ENCODE measurements at regions not wholly inside any gene's neighbourhood (a gene's known extent, or its start where the extent isn't known, plus 50 kb on each side); places are given as distances from the start of the nearest gene placed in this dataset.
"Not testable (repeated sequence)": the region's sequence is repeated elsewhere in the genome, so short reads cannot be mapped to it uniquely, and the experiment has no call there.

DNA sequence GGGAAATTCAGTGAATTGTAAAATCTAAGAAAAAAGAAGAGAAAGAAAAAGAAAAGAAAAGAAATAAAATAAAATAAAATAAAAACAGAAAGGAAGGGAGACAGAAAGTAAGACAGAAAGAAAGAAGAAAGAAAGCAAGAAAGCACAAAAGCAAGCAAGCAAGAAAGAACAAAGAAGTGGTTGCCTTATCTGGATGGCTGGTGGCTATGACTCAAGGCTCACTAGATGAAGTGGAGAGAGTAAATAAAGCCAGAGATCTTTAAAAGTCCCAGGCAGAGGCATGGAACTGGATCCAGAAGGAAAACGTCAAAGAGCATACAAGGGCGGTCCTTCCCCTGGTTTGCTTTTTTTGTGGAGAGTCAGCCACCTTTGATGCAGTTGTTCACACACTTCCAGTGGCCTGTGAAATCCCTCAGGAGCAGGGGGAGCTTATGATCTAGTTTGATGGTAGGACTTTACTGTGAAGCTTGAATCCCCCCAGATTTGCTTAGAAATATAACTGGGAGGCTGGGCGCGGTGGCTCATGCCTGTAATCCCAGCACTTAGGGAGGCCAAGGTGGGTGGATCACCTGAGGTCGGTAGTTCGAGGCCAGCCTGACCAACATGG lies 176.7 kb upstream of the HMHB1 start:
- H3K9me3 ChIP-seq (ENCODE audit: low read depth) = no peaks in the 10 kb centered on the region
- no peak for DNase-seq (ENCODE audit: low spot score)
- no peaks in the 10 kb centered on the region for H3K4me1 Mint-ChIP-seq
- no peaks in the 10 kb centered on the region for H3K9me3 Mint-ChIP-seq
- no peaks in the 10 kb centered on the region for H4K20me1 ChIP-seq (ENCODE audit: low read depth)
- no peak overlapping the region for H3K27ac ChIP-seq
- no peak overlapping the region for H3K4me3 ChIP-seq
- no peaks in the 10 kb centered on the region for H3K79me2 ChIP-seq (ENCODE audit: low read depth)
- H3K27me3 Mint-ChIP-seq (ENCODE audit: insufficient read depth, low read depth) = no peaks in the 10 kb centered on the region
- no peaks in the 10 kb centered on the region for H3F3A ChIP-seq (ENCODE audit: low read depth)
- H3K36me3 ChIP-seq = no peaks in the 10 kb centered on the region
- TF ChIP-seq, protein P1, sequence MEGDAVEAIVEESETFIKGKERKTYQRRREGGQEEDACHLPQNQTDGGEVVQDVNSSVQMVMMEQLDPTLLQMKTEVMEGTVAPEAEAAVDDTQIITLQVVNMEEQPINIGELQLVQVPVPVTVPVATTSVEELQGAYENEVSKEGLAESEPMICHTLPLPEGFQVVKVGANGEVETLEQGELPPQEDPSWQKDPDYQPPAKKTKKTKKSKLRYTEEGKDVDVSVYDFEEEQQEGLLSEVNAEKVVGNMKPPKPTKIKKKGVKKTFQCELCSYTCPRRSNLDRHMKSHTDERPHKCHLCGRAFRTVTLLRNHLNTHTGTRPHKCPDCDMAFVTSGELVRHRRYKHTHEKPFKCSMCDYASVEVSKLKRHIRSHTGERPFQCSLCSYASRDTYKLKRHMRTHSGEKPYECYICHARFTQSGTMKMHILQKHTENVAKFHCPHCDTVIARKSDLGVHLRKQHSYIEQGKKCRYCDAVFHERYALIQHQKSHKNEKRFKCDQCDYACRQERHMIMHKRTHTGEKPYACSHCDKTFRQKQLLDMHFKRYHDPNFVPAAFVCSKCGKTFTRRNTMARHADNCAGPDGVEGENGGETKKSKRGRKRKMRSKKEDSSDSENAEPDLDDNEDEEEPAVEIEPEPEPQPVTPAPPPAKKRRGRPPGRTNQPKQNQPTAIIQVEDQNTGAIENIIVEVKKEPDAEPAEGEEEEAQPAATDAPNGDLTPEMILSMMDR (IDR thresholded peaks at IDR 0.05) = no peak
- TF ChIP-seq EZH2phosphoT487 (IDR thresholded peaks at IDR 0.05) (no peak), EZH2 (IDR thresholded peaks at IDR 0.05) (no peak)
- no peaks in the 10 kb centered on the region for H3K27me3 ChIP-seq
- no peak overlapping the region for H3K27ac Mint-ChIP-seq
- no peak overlapping the region for H3K4me3 Mint-ChIP-seq
- H3K9ac ChIP-seq = no peak overlapping the region
- no peaks in the 10 kb centered on the region for H3K36me3 Mint-ChIP-seq
- peak overlapping the region; percentile 31 for H2AFZ ChIP-seq (replicated peaks)
- no peak overlapping the region for H3K4me2 ChIP-seq
- no peaks in the 10 kb centered on the region for H3K4me1 ChIP-seq

DNA sequence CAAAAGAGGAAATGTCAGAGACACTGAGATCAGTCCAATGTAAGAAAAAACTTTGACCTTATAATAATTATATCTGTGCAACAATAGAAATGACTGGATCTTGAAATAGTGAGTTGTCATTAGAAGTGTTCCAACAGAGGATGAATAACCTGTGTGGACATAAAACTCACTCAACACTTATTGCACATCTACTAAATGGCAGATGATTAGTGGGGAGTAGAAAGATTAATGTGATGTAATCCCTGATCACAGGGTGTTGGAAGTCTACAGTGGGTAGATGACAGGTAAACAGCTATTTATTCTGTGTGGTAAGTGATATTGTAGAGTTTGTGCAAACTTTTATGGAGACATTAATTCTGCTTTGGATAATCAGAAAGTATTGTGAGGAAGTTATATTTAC lies 177.3 kb upstream of the HMHB1 start:
- DNase-seq (ENCODE audit: low spot score) = no peak
- H2AFZ ChIP-seq (replicated peaks) = no peak overlapping the region
- H4K20me1 ChIP-seq (ENCODE audit: low read depth) = no peaks in the 10 kb centered on the region
- no peaks in the 10 kb centered on the region for H3K4me1 ChIP-seq
- H3K36me3 ChIP-seq = no peaks in the 10 kb centered on the region
- H3K9me3 ChIP-seq (ENCODE audit: low read depth) = no peaks in the 10 kb centered on the region
- H3K4me3 ChIP-seq = no peak overlapping the region
- no peaks in the 10 kb centered on the region for H3K79me2 ChIP-seq (ENCODE audit: low read depth)
- TF ChIP-seq, protein P1 (IDR thresholded peaks at IDR 0.05) = no peak
- TF ChIP-seq EZH2phosphoT487 (IDR thresholded peaks at IDR 0.05) = no peak
- no peak for TF ChIP-seq EZH2 (IDR thresholded peaks at IDR 0.05)
- no peak overlapping the region for H3K9ac ChIP-seq
- Mint-ChIP-seq H3K4me3 (no peak overlapping the region), H3K36me3 (no peaks in the 10 kb centered on the region), H3K27me3 (ENCODE audit: insufficient read depth, low read depth) (no peaks in the 10 kb centered on the region), H3K4me1 (no peaks in the 10 kb centered on the region), H3K9me3 (no peaks in the 10 kb centered on the region), H3K27ac (no peak overlapping the region)
- H3K4me2 ChIP-seq = no peak overlapping the region
- H3K27me3 ChIP-seq = no peaks in the 10 kb centered on the region
- no peak overlapping the region for H3K27ac ChIP-seq
- H3F3A ChIP-seq (ENCODE audit: low read depth) = no peaks in the 10 kb centered on the region

DNA sequence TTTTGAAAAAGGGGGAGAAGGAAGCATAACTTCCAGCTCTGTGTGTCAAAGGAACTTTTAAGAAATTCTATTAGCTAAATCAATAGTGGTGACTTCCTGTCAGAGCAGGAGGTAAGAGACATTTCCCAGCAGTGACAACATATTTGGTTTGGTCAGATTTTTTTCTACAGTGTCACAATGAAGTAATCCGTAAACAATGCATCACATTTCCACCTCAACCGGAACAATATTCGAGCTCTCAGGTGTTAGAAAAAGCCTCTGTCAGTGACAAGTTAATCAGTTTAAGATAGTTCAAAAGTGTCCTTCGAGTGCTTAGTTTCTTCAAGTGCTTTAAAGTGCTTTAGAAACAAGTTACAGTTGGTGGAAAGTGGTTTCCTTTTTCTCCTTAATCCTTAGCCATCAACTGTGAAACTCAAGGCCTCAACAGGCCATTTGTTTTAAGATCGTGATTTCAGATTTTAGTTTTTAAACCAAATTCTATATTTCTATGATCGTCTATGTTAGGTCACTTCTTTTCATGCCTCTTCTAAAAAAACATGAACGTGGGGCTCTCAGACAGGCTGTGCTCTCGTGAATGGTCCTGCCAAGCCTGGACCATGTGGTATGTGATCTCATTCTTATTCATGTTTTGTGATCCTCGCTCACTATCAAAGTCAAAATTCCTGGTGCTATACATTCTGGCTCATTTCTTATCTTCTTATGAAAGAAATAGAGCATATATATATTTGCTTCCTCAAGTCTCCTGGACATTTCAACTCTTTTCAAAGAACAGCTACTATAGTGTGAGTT lies 181.9 kb upstream of the HMHB1 start:
- no peak for DNase-seq (ENCODE audit: low spot score)
- Mint-ChIP-seq H3K4me3 (no peak overlapping the region), H3K4me1 (no peaks in the 10 kb centered on the region), H3K27me3 (ENCODE audit: insufficient read depth, low read depth) (no peaks in the 10 kb centered on the region), H3K9me3 (no peaks in the 10 kb centered on the region), H3K27ac (no peak overlapping the region), H3K36me3 (no peaks in the 10 kb centered on the region)
- no peaks in the 10 kb centered on the region for H3F3A ChIP-seq (ENCODE audit: low read depth)
- no peaks in the 10 kb centered on the region for H3K79me2 ChIP-seq (ENCODE audit: low read depth)
- H2AFZ ChIP-seq (replicated peaks) = no peak overlapping the region
- no peak for TF ChIP-seq EZH2phosphoT487 (IDR thresholded peaks at IDR 0.05)
- TF ChIP-seq, protein P1 (IDR thresholded peaks at IDR 0.05) = no peak
- no peak for TF ChIP-seq EZH2 (IDR thresholded peaks at IDR 0.05)
- no peak overlapping the region for H3K4me2 ChIP-seq
- H3K9me3 ChIP-seq (ENCODE audit: low read depth) = no peaks in the 10 kb centered on the region
- H3K9ac ChIP-seq = no peak overlapping the region
- H3K36me3 ChIP-seq = no peaks in the 10 kb centered on the region
- H3K27me3 ChIP-seq = no peaks in the 10 kb centered on the region
- H3K27ac ChIP-seq = no peak overlapping the region
- no peaks in the 10 kb centered on the region for H3K4me1 ChIP-seq
- H3K4me3 ChIP-seq = no peak overlapping the region
- no peaks in the 10 kb centered on the region for H4K20me1 ChIP-seq (ENCODE audit: low read depth)

DNA sequence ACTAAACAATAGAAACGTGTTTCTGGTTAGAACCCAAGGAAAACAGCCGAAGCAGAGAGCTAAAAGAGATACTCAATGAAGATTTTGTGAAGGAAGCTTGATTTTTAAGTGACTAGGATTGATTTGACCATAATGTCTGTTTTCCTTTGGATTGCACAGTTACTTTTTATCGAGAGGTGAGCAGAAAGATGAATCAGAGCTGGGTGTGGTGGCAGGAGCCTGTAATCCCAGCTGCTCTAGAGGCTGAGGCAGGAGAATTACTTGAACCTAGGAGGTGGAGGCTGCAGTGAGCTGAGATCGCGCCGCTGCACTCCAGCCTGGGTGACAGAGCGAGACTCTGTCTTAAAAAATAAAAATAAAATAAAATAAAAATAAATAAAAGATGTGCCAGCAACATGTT lies 186.9 kb upstream of the HMHB1 start:
- not testable (repeated sequence) for H3F3A ChIP-seq (ENCODE audit: low read depth); H3K79me2 ChIP-seq (ENCODE audit: low read depth); H3K4me1 Mint-ChIP-seq; H2AFZ ChIP-seq (replicated peaks); H3K4me1 ChIP-seq; H3K36me3 ChIP-seq; H3K9me3 ChIP-seq (ENCODE audit: low read depth); H3K4me3 ChIP-seq; H3K4me2 ChIP-seq; H3K27ac ChIP-seq; H4K20me1 ChIP-seq (ENCODE audit: low read depth); H3K27me3 ChIP-seq; H3K9me3 Mint-ChIP-seq; DNase-seq (ENCODE audit: low spot score); H3K36me3 Mint-ChIP-seq; H3K4me3 Mint-ChIP-seq; H3K27ac Mint-ChIP-seq; H3K9ac ChIP-seq; H3K27me3 Mint-ChIP-seq (ENCODE audit: insufficient read depth, low read depth)
